WTC11 (cell line): ENCODE measurements at regions not wholly inside any gene's neighbourhood (a gene's known extent, or its start where the extent isn't known, plus 50 kb on each side); places are given as distances from the start of the nearest gene placed in this dataset.

ENCODE experiments used
- ATAC-seq: fragments of 200-7000 bp; cut with Tn5 transposase; 2 replicates; pipeline ENCODE4 v1.10.0; 2021; ENCODE audit warnings: mild to moderate bottlenecking, moderate library complexity
- CTCF ChIA-PET: fragments of 300-600 bp; sonication (Branson Sonifier 250); formaldehyde crosslinking; loops from one replicate; lab custom pipeline; 2021; ENCODE audit warnings: antibody characterized with exemption; lab: Charles Lee
- POLR2A ChIA-PET: fragments of 350-600 bp; sonication (Branson Sonifier 250); formaldehyde crosslinking; loops from one replicate; lab custom pipeline; 2021; ENCODE audit warnings: antibody characterized with exemption; lab: Charles Lee
- DNase-seq: peaks from one replicate; pipeline ENCODE4 v3.0.0; 2021; ENCODE audit warnings: low spot score
- H3K27ac Mint-ChIP-seq: 2 replicates; pipeline ENCODE4 v1.8.0; 2021; ENCODE audit warnings: mixed read lengths
- H3K27me3 Mint-ChIP-seq: 2 replicates; pipeline ENCODE4 v1.8.0; 2021; ENCODE audit warnings: low read depth, mild to moderate bottlenecking, moderate library complexity, mixed read lengths
- H3K36me3 Mint-ChIP-seq: 2 replicates; pipeline ENCODE4 v1.8.0; 2021; ENCODE audit warnings: mixed read lengths
- H3K4me1 Mint-ChIP-seq: 2 replicates; pipeline ENCODE4 v1.8.0; 2022; ENCODE audit warnings: mixed read lengths
- H3K4me3 Mint-ChIP-seq: 2 replicates; pipeline ENCODE4 v1.8.0; 2021; ENCODE audit warnings: mild to moderate bottlenecking, moderate library complexity, mixed read lengths
- H3K9me3 Mint-ChIP-seq: 2 replicates; pipeline ENCODE4 v1.8.0; 2021; ENCODE audit warnings: mixed read lengths
- ELF4 ChIP-seq: sonication (generic); formaldehyde crosslinking; IDR thresholded peaks from 2 replicates; pipeline ENCODE4 v1.8.1; 2022; ENCODE audit warnings: low read depth, mild to moderate bottlenecking, moderate library complexity, missing genetic modification reagents
- ETV6 ChIP-seq: sonication (generic); formaldehyde crosslinking; IDR thresholded peaks from 2 replicates; pipeline ENCODE4 v1.8.1; 2022; ENCODE audit warnings: mild to moderate bottlenecking, missing genetic modification reagents
- KAT7 ChIP-seq: sonication (generic); formaldehyde crosslinking; IDR thresholded peaks from 2 replicates; pipeline ENCODE4 v1.8.1; 2023; ENCODE audit warnings: missing genetic modification reagents, mild to moderate bottlenecking, borderline replicate concordance
- NR1H2 ChIP-seq: sonication (generic); formaldehyde crosslinking; IDR thresholded peaks from 2 replicates; pipeline ENCODE4 v1.9.0; 2021; ENCODE audit warnings: mild to moderate bottlenecking, moderate library complexity, missing genetic modification reagents
- RELA ChIP-seq: sonication (generic); formaldehyde crosslinking; IDR thresholded peaks from 2 replicates; pipeline ENCODE4 v1.8.1; 2022; ENCODE audit warnings: missing genetic modification reagents, mild to moderate bottlenecking, borderline replicate concordance
- RORB ChIP-seq: fragments of 250-450 bp; sonication (Bioruptor Pico); IDR thresholded peaks from 2 replicates; pipeline ENCODE4 v1.9.0; 2021; ENCODE audit warnings: mild to moderate bottlenecking
- TEAD4 ChIP-seq: sonication (generic); formaldehyde crosslinking; IDR thresholded peaks from 2 replicates; pipeline ENCODE4 v1.8.0; 2022; ENCODE audit warnings: mild to moderate bottlenecking, missing genetic modification reagents
- TP53 ChIP-seq: sonication (generic); formaldehyde crosslinking; IDR thresholded peaks from 2 replicates; pipeline ENCODE4 v1.8.1; 2023; ENCODE audit warnings: mild to moderate bottlenecking, missing genetic modification reagents
- ZBTB21 ChIP-seq: sonication (generic); formaldehyde crosslinking; IDR thresholded peaks from 2 replicates; pipeline ENCODE4 v1.8.1; 2023; ENCODE audit warnings: mild to moderate bottlenecking, missing genetic modification reagents, borderline replicate concordance
- ZNF138 ChIP-seq: sonication (generic); formaldehyde crosslinking; conservative IDR thresholded peaks from 2 replicates; pipeline ENCODE4 v1.8.1; 2022; ENCODE audit warnings: mild to moderate bottlenecking, moderate library complexity, missing genetic modification reagents
- ZNF232 ChIP-seq: sonication (generic); formaldehyde crosslinking; IDR thresholded peaks from 2 replicates; pipeline ENCODE4 v1.8.0; 2022; ENCODE audit warnings: mild to moderate bottlenecking, missing genetic modification reagents
- ZNF317 ChIP-seq: sonication (generic); formaldehyde crosslinking; IDR thresholded peaks from 2 replicates; pipeline ENCODE4 v1.8.1; 2023; ENCODE audit warnings: low read depth, mild to moderate bottlenecking, moderate library complexity, missing genetic modification reagents, borderline replicate concordance
- ZNF416 ChIP-seq: fragments of 250-450 bp; sonication (Bioruptor Pico); IDR thresholded peaks from 2 replicates; pipeline ENCODE4 v1.9.0; 2021; ENCODE audit warnings: mild to moderate bottlenecking, inconsistent platforms
- TF ChIP-seq, protein P1 (sequence below): sonication (generic); formaldehyde crosslinking; IDR thresholded peaks from 2 replicates; pipeline ENCODE4 v1.8.0; 2022; ENCODE audit warnings: mild to moderate bottlenecking, missing genetic modification reagents
- TF ChIP-seq, protein P2 (sequence below): fragments of 250-450 bp; sonication (Bioruptor Pico); IDR thresholded peaks from 2 replicates; pipeline ENCODE4 v1.9.0; 2021; ENCODE audit warnings: mild to moderate bottlenecking, borderline replicate concordance
- TF ChIP-seq, protein P3 (sequence below): fragments of 250-450 bp; sonication (Bioruptor Pico); IDR thresholded peaks from 2 replicates; pipeline ENCODE4 v2.1.2; 2022; ENCODE audit warnings: mild to moderate bottlenecking, moderate library complexity
- TF ChIP-seq, protein P4 (sequence below): sonication (generic); formaldehyde crosslinking; IDR thresholded peaks from 2 replicates; pipeline ENCODE4 v1.8.1; 2023; ENCODE audit warnings: mild to moderate bottlenecking, missing genetic modification reagents
- TF ChIP-seq, protein P5 (sequence below): sonication (generic); formaldehyde crosslinking; IDR thresholded peaks from 2 replicates; pipeline ENCODE4 v1.8.1; 2023; ENCODE audit warnings: mild to moderate bottlenecking, moderate library complexity, missing genetic modification reagents
- TF ChIP-seq, protein P6 (sequence below): sonication (generic); formaldehyde crosslinking; IDR thresholded peaks from 2 replicates; pipeline ENCODE4 v1.8.0; 2022; ENCODE audit warnings: mild to moderate bottlenecking, missing genetic modification reagents
- TF ChIP-seq, protein P7 (sequence below): sonication (generic); formaldehyde crosslinking; conservative IDR thresholded peaks from 2 replicates; pipeline ENCODE4 v1.8.1; 2022; ENCODE audit warnings: mild to moderate bottlenecking, missing genetic modification reagents

DNA sequence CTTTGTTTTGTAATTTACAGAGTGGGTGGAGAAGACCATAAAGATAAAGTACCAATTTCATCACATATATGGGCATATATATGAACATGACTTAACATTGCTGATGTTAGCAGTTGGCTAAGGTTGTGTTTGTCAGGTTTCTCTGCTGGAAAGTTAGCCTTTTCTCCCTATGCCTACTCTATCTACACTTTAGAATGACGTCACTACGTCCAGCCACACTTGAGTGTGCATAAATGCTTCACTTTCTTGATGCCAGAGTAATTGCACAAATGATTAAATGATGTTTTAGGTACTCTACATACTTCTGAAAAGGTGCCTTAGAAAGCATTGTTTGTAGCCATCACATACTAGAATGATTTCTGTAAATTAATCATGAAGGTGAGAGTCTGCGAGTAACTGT is 759.2 kb upstream of the MGAT4C start (continued):
- TF ChIP-seq, protein P1, sequence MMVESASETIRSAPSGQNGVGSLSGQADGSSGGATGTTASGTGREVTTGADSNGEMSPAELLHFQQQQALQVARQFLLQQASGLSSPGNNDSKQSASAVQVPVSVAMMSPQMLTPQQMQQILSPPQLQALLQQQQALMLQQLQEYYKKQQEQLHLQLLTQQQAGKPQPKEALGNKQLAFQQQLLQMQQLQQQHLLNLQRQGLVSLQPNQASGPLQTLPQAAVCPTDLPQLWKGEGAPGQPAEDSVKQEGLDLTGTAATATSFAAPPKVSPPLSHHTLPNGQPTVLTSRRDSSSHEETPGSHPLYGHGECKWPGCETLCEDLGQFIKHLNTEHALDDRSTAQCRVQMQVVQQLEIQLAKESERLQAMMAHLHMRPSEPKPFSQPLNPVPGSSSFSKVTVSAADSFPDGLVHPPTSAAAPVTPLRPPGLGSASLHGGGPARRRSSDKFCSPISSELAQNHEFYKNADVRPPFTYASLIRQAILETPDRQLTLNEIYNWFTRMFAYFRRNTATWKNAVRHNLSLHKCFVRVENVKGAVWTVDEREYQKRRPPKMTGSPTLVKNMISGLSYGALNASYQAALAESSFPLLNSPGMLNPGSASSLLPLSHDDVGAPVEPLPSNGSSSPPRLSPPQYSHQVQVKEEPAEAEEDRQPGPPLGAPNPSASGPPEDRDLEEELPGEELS (CRISPR knock-in tag), result no peak

DNA sequence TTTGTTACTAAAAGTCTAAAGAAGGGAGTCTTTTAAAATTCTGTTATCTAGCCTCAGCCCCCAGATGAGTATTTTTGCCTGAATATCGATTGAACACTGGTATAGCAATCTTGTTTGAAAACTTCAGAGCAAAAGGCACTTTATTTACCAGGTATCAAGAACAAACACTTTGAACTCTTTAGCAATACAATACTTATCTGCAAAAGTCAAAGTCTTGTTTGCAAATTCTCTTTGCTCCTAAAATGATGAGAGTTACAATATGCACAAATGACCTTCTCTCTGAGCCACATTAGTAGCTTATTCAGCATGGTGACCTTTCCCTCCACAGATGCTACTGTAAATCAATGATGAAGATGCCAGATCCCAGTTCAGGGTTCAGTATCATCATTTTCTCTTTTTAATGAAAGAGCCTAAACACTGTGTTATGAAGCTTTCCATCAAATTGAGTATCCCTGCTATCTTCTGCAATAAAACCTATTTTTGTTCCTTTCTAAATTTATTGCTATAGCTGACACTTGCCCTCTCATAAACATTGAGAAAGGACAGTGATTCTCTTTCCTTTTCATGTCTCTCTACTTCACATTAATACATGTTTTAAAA is 752.7 kb upstream of the MGAT4C start:
- Mint-ChIP-seq H3K27me3 (no peaks in the 10 kb centered on the region), H3K36me3 (peaks cover 14% of the 10 kb centered on the region), H3K9me3 (peaks cover 31% of the 10 kb centered on the region), H3K4me1 (no peaks in the 10 kb centered on the region), H3K4me3 (no peak overlapping the region), H3K27ac (no peak overlapping the region)
- ChIA-PET POLR2A (no interaction called here), CTCF (no interaction called here)
- TF ChIP-seq, protein P2, sequence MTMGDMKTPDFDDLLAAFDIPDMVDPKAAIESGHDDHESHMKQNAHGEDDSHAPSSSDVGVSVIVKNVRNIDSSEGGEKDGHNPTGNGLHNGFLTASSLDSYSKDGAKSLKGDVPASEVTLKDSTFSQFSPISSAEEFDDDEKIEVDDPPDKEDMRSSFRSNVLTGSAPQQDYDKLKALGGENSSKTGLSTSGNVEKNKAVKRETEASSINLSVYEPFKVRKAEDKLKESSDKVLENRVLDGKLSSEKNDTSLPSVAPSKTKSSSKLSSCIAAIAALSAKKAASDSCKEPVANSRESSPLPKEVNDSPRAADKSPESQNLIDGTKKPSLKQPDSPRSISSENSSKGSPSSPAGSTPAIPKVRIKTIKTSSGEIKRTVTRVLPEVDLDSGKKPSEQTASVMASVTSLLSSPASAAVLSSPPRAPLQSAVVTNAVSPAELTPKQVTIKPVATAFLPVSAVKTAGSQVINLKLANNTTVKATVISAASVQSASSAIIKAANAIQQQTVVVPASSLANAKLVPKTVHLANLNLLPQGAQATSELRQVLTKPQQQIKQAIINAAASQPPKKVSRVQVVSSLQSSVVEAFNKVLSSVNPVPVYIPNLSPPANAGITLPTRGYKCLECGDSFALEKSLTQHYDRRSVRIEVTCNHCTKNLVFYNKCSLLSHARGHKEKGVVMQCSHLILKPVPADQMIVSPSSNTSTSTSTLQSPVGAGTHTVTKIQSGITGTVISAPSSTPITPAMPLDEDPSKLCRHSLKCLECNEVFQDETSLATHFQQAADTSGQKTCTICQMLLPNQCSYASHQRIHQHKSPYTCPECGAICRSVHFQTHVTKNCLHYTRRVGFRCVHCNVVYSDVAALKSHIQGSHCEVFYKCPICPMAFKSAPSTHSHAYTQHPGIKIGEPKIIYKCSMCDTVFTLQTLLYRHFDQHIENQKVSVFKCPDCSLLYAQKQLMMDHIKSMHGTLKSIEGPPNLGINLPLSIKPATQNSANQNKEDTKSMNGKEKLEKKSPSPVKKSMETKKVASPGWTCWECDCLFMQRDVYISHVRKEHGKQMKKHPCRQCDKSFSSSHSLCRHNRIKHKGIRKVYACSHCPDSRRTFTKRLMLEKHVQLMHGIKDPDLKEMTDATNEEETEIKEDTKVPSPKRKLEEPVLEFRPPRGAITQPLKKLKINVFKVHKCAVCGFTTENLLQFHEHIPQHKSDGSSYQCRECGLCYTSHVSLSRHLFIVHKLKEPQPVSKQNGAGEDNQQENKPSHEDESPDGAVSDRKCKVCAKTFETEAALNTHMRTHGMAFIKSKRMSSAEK (CRISPR knock-in tag), result no peak
- TF ChIP-seq ZNF138 (CRISPR knock-in tag) (no peak), ETV6 (CRISPR knock-in tag) (no peak), RORB (CRISPR knock-in tag) (no peak), ZNF317 (CRISPR knock-in tag) (no peak)
- TF ChIP-seq, protein P3, sequence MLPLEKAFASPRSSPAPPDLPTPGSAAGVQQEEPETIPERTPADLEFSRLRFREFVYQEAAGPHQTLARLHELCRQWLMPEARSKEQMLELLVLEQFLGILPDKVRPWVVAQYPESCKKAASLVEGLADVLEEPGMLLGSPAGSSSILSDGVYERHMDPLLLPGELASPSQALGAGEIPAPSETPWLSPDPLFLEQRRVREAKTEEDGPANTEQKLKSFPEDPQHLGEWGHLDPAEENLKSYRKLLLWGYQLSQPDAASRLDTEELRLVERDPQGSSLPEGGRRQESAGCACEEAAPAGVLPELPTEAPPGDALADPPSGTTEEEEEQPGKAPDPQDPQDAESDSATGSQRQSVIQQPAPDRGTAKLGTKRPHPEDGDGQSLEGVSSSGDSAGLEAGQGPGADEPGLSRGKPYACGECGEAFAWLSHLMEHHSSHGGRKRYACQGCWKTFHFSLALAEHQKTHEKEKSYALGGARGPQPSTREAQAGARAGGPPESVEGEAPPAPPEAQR, result no peak
- DNase-seq (no peak), ATAC-seq (no peak)

DNA sequence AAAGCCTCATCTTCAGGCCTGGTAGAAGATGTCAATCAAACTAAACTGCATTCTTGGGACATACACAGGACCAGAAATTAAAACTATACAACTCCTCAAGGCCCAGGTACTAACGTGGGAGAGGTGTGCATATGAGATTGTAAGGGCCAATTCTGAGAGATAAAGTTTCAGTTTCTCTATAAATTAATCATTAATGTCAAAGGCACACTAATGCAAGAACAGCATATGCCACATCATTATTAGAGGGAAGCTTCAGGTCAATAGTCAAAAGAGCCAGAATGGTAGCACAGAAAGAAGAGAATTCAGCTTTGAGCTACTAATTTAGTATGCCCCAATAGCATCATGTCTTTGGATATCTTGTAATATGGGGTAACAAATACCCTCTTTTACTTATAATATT is 744.9 kb upstream of the MGAT4C start:
- TF ChIP-seq, protein P4, sequence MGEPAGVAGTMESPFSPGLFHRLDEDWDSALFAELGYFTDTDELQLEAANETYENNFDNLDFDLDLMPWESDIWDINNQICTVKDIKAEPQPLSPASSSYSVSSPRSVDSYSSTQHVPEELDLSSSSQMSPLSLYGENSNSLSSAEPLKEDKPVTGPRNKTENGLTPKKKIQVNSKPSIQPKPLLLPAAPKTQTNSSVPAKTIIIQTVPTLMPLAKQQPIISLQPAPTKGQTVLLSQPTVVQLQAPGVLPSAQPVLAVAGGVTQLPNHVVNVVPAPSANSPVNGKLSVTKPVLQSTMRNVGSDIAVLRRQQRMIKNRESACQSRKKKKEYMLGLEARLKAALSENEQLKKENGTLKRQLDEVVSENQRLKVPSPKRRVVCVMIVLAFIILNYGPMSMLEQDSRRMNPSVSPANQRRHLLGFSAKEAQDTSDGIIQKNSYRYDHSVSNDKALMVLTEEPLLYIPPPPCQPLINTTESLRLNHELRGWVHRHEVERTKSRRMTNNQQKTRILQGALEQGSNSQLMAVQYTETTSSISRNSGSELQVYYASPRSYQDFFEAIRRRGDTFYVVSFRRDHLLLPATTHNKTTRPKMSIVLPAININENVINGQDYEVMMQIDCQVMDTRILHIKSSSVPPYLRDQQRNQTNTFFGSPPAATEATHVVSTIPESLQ, result no peak
- no peak for TF ChIP-seq NR1H2 (CRISPR knock-in tag)
- no peak for TF ChIP-seq ZBTB21
- TF ChIP-seq ZNF232, result no peak
- TF ChIP-seq, protein P5, sequence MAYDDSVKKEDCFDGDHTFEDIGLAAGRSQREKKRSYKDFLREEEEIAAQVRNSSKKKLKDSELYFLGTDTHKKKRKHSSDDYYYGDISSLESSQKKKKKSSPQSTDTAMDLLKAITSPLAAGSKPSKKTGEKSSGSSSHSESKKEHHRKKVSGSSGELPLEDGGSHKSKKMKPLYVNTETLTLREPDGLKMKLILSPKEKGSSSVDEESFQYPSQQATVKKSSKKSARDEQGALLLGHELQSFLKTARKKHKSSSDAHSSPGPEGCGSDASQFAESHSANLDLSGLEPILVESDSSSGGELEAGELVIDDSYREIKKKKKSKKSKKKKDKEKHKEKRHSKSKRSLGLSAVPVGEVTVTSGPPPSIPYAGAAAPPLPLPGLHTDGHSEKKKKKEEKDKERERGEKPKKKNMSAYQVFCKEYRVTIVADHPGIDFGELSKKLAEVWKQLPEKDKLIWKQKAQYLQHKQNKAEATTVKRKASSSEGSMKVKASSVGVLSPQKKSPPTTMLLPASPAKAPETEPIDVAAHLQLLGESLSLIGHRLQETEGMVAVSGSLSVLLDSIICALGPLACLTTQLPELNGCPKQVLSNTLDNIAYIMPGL, result no peak
- TF ChIP-seq, protein P6, sequence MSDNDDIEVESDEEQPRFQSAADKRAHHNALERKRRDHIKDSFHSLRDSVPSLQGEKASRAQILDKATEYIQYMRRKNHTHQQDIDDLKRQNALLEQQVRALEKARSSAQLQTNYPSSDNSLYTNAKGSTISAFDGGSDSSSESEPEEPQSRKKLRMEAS, result no peak
- TF ChIP-seq, protein P7, sequence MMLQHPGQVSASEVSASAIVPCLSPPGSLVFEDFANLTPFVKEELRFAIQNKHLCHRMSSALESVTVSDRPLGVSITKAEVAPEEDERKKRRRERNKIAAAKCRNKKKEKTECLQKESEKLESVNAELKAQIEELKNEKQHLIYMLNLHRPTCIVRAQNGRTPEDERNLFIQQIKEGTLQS (CRISPR knock-in tag), result no peak
- TF ChIP-seq TP53 (CRISPR knock-in tag), result no peak
- no peak for TF ChIP-seq ELF4 (CRISPR knock-in tag)
- no peak for TF ChIP-seq RELA (CRISPR knock-in tag)
- TF ChIP-seq KAT7, result no peak
- TF ChIP-seq ZNF416 (CRISPR knock-in tag), result no peak
- no peak for TF ChIP-seq TEAD4
- DNase-seq (no peak), ATAC-seq (no peak)
- peaks cover 3% of the 10 kb centered on the region; the same call in 1 of the 2 replicates for H3K4me1 Mint-ChIP-seq
- POLR2A ChIA-PET, result no interaction called here
- CTCF ChIA-PET, result no interaction called here
- H3K27ac Mint-ChIP-seq, result no peak overlapping the region
- H3K36me3 Mint-ChIP-seq, result peaks cover 69% of the 10 kb centered on the region
- no peaks in the 10 kb centered on the region for H3K27me3 Mint-ChIP-seq
- H3K4me3 Mint-ChIP-seq, result no peak overlapping the region
- peaks cover 81% of the 10 kb centered on the region for H3K9me3 Mint-ChIP-seq
